ENCODE measurements at regions not wholly inside any gene's neighbourhood (a gene's known extent, or its start where the extent isn't known, plus 50 kb on each side); places are given as distances from the start of the nearest gene placed in this dataset.

- TF ChIP-seq CTCF (IDR thresholded peaks at IDR 0.05) (no peak), ZFX (IDR thresholded peaks at IDR 0.05; ENCODE audit: borderline replicate concordance) (no peak)
- no peak overlapping the region for H3K27ac ChIP-seq
These were observed 348.4 kb downstream of the FBXO8 start for GRCh38 chr4:173934933-173935620.

DNA sequence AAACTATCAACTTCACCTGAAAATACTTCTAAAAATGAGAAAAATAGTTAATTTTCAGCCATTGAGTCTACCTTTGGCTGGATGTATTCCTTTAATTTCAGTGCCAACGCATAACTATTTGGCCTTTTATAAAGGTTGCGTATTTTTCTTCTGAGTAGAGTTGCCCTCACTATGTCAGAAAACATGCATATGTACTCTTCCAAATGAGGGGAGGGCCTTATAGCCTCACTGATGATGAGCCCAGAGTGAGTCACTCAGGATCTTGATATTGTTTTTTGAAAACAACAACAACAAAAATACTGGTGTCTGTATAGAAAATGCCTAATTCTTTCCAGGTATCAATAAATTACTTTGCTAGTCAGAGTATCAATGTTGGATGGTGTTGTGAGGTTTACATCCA, 349.3 kb downstream of the FBXO8 start:
- H3K27ac ChIP-seq, result no peak overlapping the region
- TF ChIP-seq ZFX (IDR thresholded peaks at IDR 0.05; ENCODE audit: borderline replicate concordance) (no peak), CTCF (IDR thresholded peaks at IDR 0.05) (no peak)

GRCh38 chr4:173932701-173933100, 350.8 kb downstream of the FBXO8 start:
- no peak for TF ChIP-seq CTCF (IDR thresholded peaks at IDR 0.05)
- TF ChIP-seq ZFX (IDR thresholded peaks at IDR 0.05; ENCODE audit: borderline replicate concordance), result no peak

DNA sequence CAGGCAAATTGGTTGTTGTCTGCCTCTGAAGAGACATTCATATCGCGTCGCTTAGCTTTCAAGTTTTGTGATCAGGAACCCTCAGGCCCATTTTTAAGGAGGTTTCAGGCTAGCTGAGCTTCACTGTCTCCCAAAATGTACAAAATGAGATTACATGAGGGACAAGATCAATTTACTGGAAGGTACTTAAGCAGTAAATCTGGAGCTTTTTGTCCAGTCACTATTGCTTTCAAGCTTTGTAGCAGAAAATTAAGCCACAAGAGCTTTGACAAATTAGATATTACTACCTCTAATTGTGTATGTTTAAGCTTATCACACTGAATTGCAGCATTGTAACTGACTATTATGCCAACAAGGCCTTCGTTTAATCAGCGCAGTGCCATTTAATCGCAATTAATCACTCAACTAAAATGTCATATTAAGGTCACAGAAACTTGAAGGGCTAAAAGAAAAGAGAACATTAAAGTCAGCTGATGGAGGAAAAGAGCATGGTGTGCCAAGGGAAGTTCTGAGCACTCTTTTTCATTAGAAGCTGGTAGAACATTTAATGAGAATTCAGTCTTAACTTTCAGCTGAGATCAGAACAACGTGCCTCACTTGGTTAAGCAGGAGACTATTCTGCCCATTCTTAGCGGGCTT, 353.0 kb downstream of the FBXO8 start:
- TF ChIP-seq CTCF (IDR thresholded peaks at IDR 0.05) (no peak), ZFX (IDR thresholded peaks at IDR 0.05; ENCODE audit: borderline replicate concordance) (no peak)
- no peak overlapping the region for H3K27ac ChIP-seq

More at GRCh38 chr4:173932701-173933100, 350.8 kb downstream of the FBXO8 start:
- H3K27ac ChIP-seq, result no peak overlapping the region

DNA sequence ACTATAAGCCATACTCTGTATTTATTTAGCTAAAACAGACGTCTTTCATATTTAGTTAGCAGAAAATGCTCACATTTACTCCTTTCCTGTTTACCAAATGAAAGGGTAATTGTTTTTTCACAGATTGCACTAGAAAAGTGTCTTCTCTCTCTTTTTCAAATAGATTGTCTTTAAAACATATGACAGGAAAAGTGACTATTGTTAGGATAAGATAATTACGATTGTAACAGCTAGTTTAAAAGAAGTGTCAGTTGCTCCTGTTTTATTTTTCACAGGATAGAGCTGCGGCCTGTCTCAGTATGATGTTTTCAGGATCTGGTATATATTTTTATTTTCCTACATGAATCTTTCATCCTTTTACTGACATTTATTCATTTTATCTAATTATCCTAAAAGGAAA, 353.5 kb downstream of the FBXO8 start:
- TF ChIP-seq CTCF (IDR thresholded peaks at IDR 0.05) (no peak), ZFX (IDR thresholded peaks at IDR 0.05; ENCODE audit: borderline replicate concordance) (no peak)

GRCh38 chr4:173924561-173924960, 358.9 kb downstream of the FBXO8 start:
- no peak overlapping the region for H3K27ac ChIP-seq
- no peak for TF ChIP-seq CTCF (IDR thresholded peaks at IDR 0.05)
- no peak for TF ChIP-seq ZFX (IDR thresholded peaks at IDR 0.05; ENCODE audit: borderline replicate concordance)

More for the DNA sequence above, 353.5 kb downstream of the FBXO8 start:
- no peak overlapping the region for H3K27ac ChIP-seq

DNA sequence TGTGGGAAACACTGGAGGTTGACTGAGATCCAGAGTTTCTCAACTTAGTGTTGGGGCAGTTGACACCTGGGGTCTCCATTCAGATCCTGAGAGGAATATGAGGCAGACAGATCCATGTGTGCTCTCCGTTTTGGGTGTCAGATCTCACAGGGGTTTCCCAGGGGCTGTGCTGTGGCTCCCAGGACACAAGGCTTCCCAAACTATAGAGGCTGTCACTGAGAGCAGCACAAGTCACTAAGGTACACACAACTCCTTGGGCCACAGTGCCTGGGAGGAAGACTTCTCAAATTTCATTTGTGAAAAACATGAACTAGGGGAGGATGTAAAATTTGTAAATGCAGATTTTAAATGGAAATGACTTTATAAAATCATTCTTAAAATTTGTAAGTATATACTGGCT, 363.6 kb downstream of the FBXO8 start:
- TF ChIP-seq ZFX (IDR thresholded peaks at IDR 0.05; ENCODE audit: borderline replicate concordance) (no peak), CTCF (IDR thresholded peaks at IDR 0.05) (no peak)

More for the DNA sequence above, 363.6 kb downstream of the FBXO8 start:
- no peak overlapping the region for H3K27ac ChIP-seq

All from 22Rv1 (cell line).